ENCODE measurements at regions not wholly inside any gene's neighbourhood (a gene's known extent, or its start where the extent isn't known, plus 50 kb on each side); places are given as distances from the start of the nearest gene placed in this dataset.

GRCh38 chr6:144485531-144485930 is 200.4 kb downstream of the UTRN start:
- Mint-ChIP-seq H3K27ac (no peak overlapping the region), H3K4me1 (no peaks in the 10 kb centered on the region), H3K27me3 (no peaks in the 10 kb centered on the region), H3K4me3 (no peak overlapping the region), H3K9me3 (ENCODE audit: insufficient read depth) (no peaks in the 10 kb centered on the region)
- ATAC-seq (ENCODE audit: low read depth) (no peak), DNase-seq (no peak)
- POLR2A ChIA-PET: no interaction called here
- H4K20me1 ChIP-seq (ENCODE audit: control insufficient read depth, insufficient read depth, low read length, poor library complexity, severe bottlenecking): no peaks in the 10 kb centered on the region
- no peaks in the 10 kb centered on the region for H3K4me1 ChIP-seq (ENCODE audit: control insufficient read depth in 2 of 2, insufficient read depth in 2 of 2, low read length in 2 of 2)
- H3K27ac ChIP-seq (ENCODE audit: low read length in 2 of 2): no peak overlapping the region
- WGBS (ENCODE audit: insufficient coverage): 92% methylated on average over 3 of the region's 4 CpGs
- CTCF ChIA-PET: interaction anchor here (0.5 to 1.4 kb wide), 3 partner anchors 267 to 384 kb away, joined by 3 to 7 read pairs (median 3); no protein-coding TSS in a partner anchor
- H3K27me3 ChIP-seq (replicated peaks in 1 of 4; ENCODE audit: control extremely low read depth in 1 of 4, control insufficient read depth in 3 of 4, insufficient read depth in 4 of 4, low read length in 3 of 4): no peaks in the 10 kb centered on the region
- intact Hi-C loops (cut with micrococcal nuclease): loop anchor here (10.0 kb wide), 1 partner anchor 201 kb away; the partner anchor contains the start of gene UTRN
- no peak overlapping the region for H2AFZ ChIP-seq (ENCODE audit: insufficient read depth, low read depth, low read length, poor library complexity, severe bottlenecking)
- no peak overlapping the region for H3K9ac ChIP-seq (ENCODE audit: low read length)
- H3K79me2 ChIP-seq (ENCODE audit: control insufficient read depth, insufficient read depth, low read length): peaks cover 14% of the 10 kb centered on the region
- no peaks in the 10 kb centered on the region for H3K9me3 ChIP-seq (ENCODE audit: control extremely low read depth in 1 of 3, control insufficient read depth in 2 of 3, insufficient read depth in 1 of 3, low read length in 2 of 3)
- peaks cover 13 to 60% of the 10 kb centered on the region in 2 experiments for H3K36me3 ChIP-seq (replicated peaks in 1 of 2; ENCODE audit: control extremely low read depth in 1 of 2, control insufficient read depth in 1 of 2, extremely low read depth in 1 of 2, insufficient read depth in 2 of 2, low read length in 1 of 2)
- H3K4me2 ChIP-seq (replicated peaks; ENCODE audit: low read depth, low read length, poor library complexity, severe bottlenecking): no peak overlapping the region
- H3K4me3 ChIP-seq (ENCODE audit: control extremely low read depth in 1 of 5, extremely low read depth in 1 of 5, insufficient read depth in 1 of 5, low read depth in 2 of 5, low read length in 4 of 5): no peak overlapping the region
- TF ChIP-seq EZH2 (IDR thresholded peaks at IDR 0.05; ENCODE audit: borderline replicate concordance, insufficient read depth, low read depth, low read length, poor library complexity, severe bottlenecking): no peak

- Mint-ChIP-seq H3K27me3 (no peaks in the 10 kb centered on the region), H3K4me1 (no peaks in the 10 kb centered on the region), H3K27ac (no peak overlapping the region), H3K4me3 (no peak overlapping the region), H3K9me3 (ENCODE audit: insufficient read depth) (no peaks in the 10 kb centered on the region)
- Histone ChIP-seq H3K4me3 (ENCODE audit: control extremely low read depth in 1 of 5, extremely low read depth in 1 of 5, insufficient read depth in 1 of 5, low read depth in 2 of 5, low read length in 4 of 5) (no peak overlapping the region), H3K36me3 (replicated peaks in 1 of 2; ENCODE audit: control extremely low read depth in 1 of 2, control insufficient read depth in 1 of 2, extremely low read depth in 1 of 2, insufficient read depth in 2 of 2, low read length in 1 of 2) (peaks cover 10 to 83% of the 10 kb centered on the region in 2 experiments), H3K27me3 (replicated peaks in 1 of 4; ENCODE audit: control extremely low read depth in 1 of 4, control insufficient read depth in 3 of 4, insufficient read depth in 4 of 4, low read length in 3 of 4) (no peaks in the 10 kb centered on the region), H3K27ac (ENCODE audit: low read length in 2 of 2) (no peak overlapping the region), H3K9ac (ENCODE audit: low read length) (no peak overlapping the region), H3K79me2 (ENCODE audit: control insufficient read depth, insufficient read depth, low read length) (peaks cover 18% of the 10 kb centered on the region), H3K4me1 (ENCODE audit: control insufficient read depth in 2 of 2, insufficient read depth in 2 of 2, low read length in 2 of 2) (no peaks in the 10 kb centered on the region), H3K4me2 (replicated peaks; ENCODE audit: low read depth, low read length, poor library complexity, severe bottlenecking) (no peak overlapping the region), H4K20me1 (ENCODE audit: control insufficient read depth, insufficient read depth, low read length, poor library complexity, severe bottlenecking) (no peaks in the 10 kb centered on the region), H2AFZ (ENCODE audit: insufficient read depth, low read depth, low read length, poor library complexity, severe bottlenecking) (no peak overlapping the region), H3K9me3 (ENCODE audit: control extremely low read depth in 1 of 3, control insufficient read depth in 2 of 3, insufficient read depth in 1 of 3, low read length in 2 of 3) (no peaks in the 10 kb centered on the region)
- no peak for ATAC-seq (ENCODE audit: low read depth)
- ChIA-PET CTCF (interaction anchor here (1.3 to 4.7 kb wide), 3 partner anchors 8 to 383 kb away, joined by 3 to 28 read pairs (median 9); no protein-coding TSS in a partner anchor), POLR2A (no interaction called here)
- intact Hi-C loops (cut with micrococcal nuclease): loop anchor here (10.0 kb wide), 1 partner anchor 204 kb away; the partner anchor contains the start of gene UTRN
- WGBS (ENCODE audit: insufficient coverage): no CpG with 5 or more reads among the region's 3 CpGs
- TF ChIP-seq EZH2 (IDR thresholded peaks at IDR 0.05; ENCODE audit: borderline replicate concordance, insufficient read depth, low read depth, low read length, poor library complexity, severe bottlenecking): no peak
- TF ChIP-seq CTCF (IDR thresholded peaks at IDR 0.05): no peak
- no peak for DNase-seq
These were observed 203.5 kb downstream of the UTRN start for GRCh38 chr6:144488590-144488989.
